Amniotic stem cell (primary cell): ENCODE measurements at regions not wholly inside any gene's neighbourhood (a gene's known extent, or its start where the extent isn't known, plus 50 kb on each side); places are given as distances from the start of the nearest gene placed in this dataset.

Source experiments
- DNase-seq: peaks from one replicate; lab custom pipeline; 2025; lab: John Stamatoyannopoulos, UW

- DNase-seq: no peak
Observed at GRCh38 chrX:151796576-151796975, 62.0 kb downstream of the CNGA2 start.

- no peak for DNase-seq
Observed at GRCh38 chrX:151801980-151802379, 67.4 kb downstream of the CNGA2 start.

- no peak for DNase-seq
Observed at GRCh38 chrX:151806967-151807540, 72.5 kb downstream of the CNGA2 start.

- no peak for DNase-seq
Observed at GRCh38 chrX:151812661-151813060, 78.1 kb downstream of the CNGA2 start.

GRCh38 chrX:151814767-151815166 is 80.2 kb downstream of the CNGA2 start:
- no peak for DNase-seq

- no peak for DNase-seq
Observed at GRCh38 chrX:151815398-151815797, 80.9 kb downstream of the CNGA2 start.

- no peak for DNase-seq
Observed at GRCh38 chrX:151816934-151817333, 82.4 kb downstream of the CNGA2 start.

DNA sequence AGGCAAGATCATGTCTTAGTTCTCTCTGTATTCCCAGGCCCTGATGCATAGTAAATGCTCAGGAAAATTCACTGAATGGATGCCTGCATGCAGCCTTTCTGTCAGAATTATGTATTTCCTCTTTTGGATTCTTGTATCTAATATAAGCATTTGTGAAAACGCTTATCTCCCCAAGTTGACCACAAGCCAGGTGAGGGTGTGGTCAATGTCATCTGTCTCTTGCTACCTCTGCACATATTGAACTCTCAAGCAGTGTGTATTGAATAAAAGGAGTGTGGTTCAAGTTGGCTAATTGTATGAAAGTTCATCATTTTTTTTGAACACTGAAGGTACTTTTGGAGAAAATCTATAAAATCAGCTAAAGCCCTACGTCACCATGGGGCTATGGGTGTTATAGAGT is 84.3 kb downstream of the CNGA2 start:
- DNase-seq: no peak

DNA sequence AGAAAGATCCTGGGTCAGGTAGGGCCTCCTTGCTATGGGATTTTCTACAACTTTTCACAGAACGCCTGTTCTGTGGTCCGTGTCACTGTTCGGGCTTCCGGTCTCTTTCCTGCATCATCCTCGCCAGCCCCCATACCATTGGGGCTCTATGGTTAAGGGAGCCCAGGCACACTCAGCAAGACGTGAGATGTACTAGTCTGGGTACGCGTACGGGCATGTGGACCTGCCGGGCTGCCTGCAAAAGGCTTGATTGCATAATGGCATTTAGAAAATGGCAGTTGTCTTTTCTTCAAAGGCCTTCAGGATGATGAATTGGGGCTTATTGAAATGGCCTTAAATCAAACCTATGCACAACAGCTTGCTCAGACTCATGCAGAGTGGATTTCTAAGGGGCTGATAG is 86.7 kb downstream of the CNGA2 start:
- no peak for DNase-seq

- no peak for DNase-seq
Observed at GRCh38 chrX:151825007-151825406, 87.7 kb upstream of the MAGEA4 start.

DNA sequence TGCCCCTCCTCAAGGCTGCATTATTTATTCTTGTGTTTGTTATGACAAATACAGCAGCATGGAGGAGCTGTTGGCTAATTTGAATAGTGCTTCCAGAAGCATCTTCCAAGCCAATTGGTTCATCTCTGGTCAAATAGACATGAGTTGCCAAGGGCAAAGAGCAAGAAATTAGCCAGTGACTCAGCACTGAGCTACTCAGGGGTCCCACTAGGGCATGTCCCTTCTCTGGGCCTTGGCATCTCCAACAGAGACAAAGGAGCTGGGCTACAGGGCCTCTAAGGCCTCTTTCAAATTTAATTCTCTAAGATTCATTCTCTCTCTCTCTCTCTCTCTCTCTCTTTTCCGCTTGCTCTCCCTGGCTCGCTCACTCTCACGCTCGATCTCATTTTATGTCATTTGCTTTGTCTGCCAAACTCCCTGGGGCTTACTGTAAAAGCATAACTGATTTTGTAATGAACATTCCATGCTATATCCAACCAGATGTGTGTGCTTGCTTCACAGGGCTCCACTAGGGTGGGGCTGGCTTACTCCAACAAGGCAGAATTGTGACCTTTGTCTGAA is 86.7 kb upstream of the MAGEA4 start:
- peak; percentile 61 for DNase-seq

DNA sequence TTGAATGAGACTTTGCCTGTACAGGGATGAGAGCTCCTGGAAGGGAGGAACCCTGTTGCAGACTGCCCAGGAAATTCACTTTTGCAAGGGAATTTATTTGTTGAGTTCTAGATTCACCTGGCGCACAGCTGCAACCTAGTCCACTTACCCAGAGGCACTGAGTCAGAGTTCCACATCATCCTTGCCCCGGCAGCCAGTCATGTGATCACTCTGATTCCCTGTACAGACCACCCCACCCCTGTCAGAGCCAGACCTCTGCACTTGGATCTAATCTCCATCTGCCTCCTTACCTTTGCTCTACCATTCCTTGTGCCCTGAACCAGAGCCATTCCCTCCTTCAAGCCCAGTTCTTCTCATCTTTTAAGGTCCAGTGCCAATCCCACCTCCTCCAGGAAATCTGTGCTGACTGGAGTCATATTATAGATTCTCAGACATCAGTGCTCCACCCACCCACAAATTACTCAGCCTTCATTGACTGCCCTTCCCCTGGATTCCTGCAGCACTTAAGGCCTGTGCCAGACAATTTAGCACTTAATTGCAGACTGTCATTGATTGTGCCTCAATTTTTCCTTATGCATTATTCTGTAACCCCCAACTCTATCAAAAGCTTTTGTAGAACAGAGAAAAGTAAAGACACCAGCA is 84.1 kb upstream of the MAGEA4 start:
- no peak for DNase-seq

DNA sequence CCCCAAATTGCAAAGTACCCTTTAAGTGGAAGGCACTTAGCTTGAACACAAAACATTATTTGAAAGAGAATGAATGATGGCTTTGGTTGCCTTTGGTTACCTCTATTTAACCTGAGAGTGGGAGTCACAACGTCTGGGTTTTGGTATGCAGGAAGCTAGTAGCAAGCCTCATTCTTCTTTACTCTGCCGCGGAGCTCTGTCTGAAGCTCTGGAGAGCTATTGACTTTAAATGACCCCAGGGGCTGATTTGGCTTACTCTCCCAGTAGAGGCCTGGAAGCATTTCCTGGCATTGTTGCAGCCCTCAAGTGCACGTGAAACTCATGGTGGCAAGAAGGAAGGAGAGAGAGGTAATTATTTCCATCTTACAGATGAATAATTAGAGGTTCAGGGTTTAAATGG is 81.8 kb upstream of the MAGEA4 start:
- DNase-seq: no peak

GRCh38 chrX:151852294-151852693 is 60.4 kb upstream of the MAGEA4 start:
- no peak for DNase-seq

GRCh38 chrX:151854726-151855495 is 57.8 kb upstream of the MAGEA4 start:
- DNase-seq: no peak

- DNase-seq: no peak
Observed at GRCh38 chrX:151859481-151859880, 53.2 kb upstream of the MAGEA4 start.

GRCh38 chrX:151860827-151861226 is 51.9 kb upstream of the MAGEA4 start:
- DNase-seq: no peak
